ENCODE measurements at regions not wholly inside any gene's neighbourhood (a gene's known extent, or its start where the extent isn't known, plus 50 kb on each side); places are given as distances from the start of the nearest gene placed in this dataset.

- Histone ChIP-seq H3K27me3 (ENCODE audit: control insufficient read depth, insufficient read depth, low read length) (no peaks in the 10 kb centered on the region), H4K20me1 (ENCODE audit: control insufficient read depth, extremely low read depth, insufficient read depth, low read length) (no peaks in the 10 kb centered on the region), H3K4me1 (ENCODE audit: control insufficient read depth, extremely low read depth, insufficient read depth, low read length) (no peaks in the 10 kb centered on the region), H3K4me3 (replicated peaks in 1 of 4; ENCODE audit: control extremely low read depth in 1 of 4, insufficient read depth in 1 of 4, low read depth in 3 of 4, low read length in 4 of 4) (no peak overlapping the region), H3K27ac (ENCODE audit: insufficient read depth, low read length) (no peak overlapping the region), H3K36me3 (ENCODE audit: control insufficient read depth, insufficient read depth, low read length) (no peaks in the 10 kb centered on the region), H2AFZ (ENCODE audit: low read length) (no peak overlapping the region), H3K79me2 (ENCODE audit: control insufficient read depth, insufficient read depth, low read length) (no peaks in the 10 kb centered on the region), H3K9me3 (ENCODE audit: control insufficient read depth, insufficient read depth, low read depth, low read length) (no peaks in the 10 kb centered on the region), H3K9ac (ENCODE audit: insufficient read depth, low read length) (no peak overlapping the region), H3K4me2 (ENCODE audit: extremely low read depth, insufficient read depth, low read length) (no peak overlapping the region)
- DNase-seq (ENCODE audit: low read depth in 2 of 2): no peak
- TF ChIP-seq, protein P1, sequence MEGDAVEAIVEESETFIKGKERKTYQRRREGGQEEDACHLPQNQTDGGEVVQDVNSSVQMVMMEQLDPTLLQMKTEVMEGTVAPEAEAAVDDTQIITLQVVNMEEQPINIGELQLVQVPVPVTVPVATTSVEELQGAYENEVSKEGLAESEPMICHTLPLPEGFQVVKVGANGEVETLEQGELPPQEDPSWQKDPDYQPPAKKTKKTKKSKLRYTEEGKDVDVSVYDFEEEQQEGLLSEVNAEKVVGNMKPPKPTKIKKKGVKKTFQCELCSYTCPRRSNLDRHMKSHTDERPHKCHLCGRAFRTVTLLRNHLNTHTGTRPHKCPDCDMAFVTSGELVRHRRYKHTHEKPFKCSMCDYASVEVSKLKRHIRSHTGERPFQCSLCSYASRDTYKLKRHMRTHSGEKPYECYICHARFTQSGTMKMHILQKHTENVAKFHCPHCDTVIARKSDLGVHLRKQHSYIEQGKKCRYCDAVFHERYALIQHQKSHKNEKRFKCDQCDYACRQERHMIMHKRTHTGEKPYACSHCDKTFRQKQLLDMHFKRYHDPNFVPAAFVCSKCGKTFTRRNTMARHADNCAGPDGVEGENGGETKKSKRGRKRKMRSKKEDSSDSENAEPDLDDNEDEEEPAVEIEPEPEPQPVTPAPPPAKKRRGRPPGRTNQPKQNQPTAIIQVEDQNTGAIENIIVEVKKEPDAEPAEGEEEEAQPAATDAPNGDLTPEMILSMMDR (conservative IDR thresholded peaks at IDR 0.05 in 1 of 2, IDR thresholded peaks at IDR 0.05 in 1 of 2; ENCODE audit: low read depth in 1 of 2, low read length in 2 of 2): no peak
- no peak for TF ChIP-seq EZH2 (IDR thresholded peaks at IDR 0.05; ENCODE audit: low read length, missing control alignments)
Measured at GRCh38 chr2:76288146-76288545, 577.4 kb upstream of the GCFC2 start.

DNA sequence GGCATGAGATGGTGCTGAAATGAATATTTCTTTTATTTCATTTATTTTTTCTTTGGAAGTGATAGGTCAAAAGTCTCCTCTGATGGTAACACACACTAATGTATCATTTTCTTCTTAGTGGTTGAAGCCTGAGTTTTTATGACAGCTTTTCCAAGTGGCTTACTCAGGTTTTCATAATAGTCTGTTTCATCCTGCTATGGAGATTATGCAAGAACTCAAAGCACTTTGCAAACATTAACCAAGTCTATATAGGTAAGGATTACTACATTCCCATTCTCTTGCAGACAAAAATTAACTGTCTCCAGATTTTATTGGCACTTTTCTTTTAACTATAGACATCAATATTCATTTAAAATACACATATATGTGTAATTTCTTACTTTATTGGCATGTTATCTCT is 572.6 kb upstream of the GCFC2 start:
- no peak overlapping the region for H3K4me3 ChIP-seq (replicated peaks in 1 of 4; ENCODE audit: control extremely low read depth in 1 of 4, insufficient read depth in 1 of 4, low read depth in 3 of 4, low read length in 4 of 4)
- DNase-seq (ENCODE audit: low read depth in 2 of 2): no peak
- H3K9me3 ChIP-seq (ENCODE audit: control insufficient read depth, insufficient read depth, low read depth, low read length): no peaks in the 10 kb centered on the region

GRCh38 chr2:76281156-76281841 is 570.6 kb upstream of the GCFC2 start:
- H3K4me2 ChIP-seq (ENCODE audit: extremely low read depth, insufficient read depth, low read length): no peak overlapping the region
- H3K9ac ChIP-seq (ENCODE audit: insufficient read depth, low read length): no peak overlapping the region
- no peak for DNase-seq (ENCODE audit: low read depth in 2 of 2)
- no peaks in the 10 kb centered on the region for H3K27me3 ChIP-seq (ENCODE audit: control insufficient read depth, insufficient read depth, low read length)
- H3K36me3 ChIP-seq (ENCODE audit: control insufficient read depth, insufficient read depth, low read length): no peaks in the 10 kb centered on the region
- H3K27ac ChIP-seq (ENCODE audit: insufficient read depth, low read length): no peak overlapping the region
- no peak overlapping the region for H3K4me3 ChIP-seq (replicated peaks in 1 of 4; ENCODE audit: control extremely low read depth in 1 of 4, insufficient read depth in 1 of 4, low read depth in 3 of 4, low read length in 4 of 4)
- TF ChIP-seq EZH2 (IDR thresholded peaks at IDR 0.05; ENCODE audit: low read length, missing control alignments): no peak
- TF ChIP-seq, protein P1 (conservative IDR thresholded peaks at IDR 0.05 in 1 of 2, IDR thresholded peaks at IDR 0.05 in 1 of 2; ENCODE audit: low read depth in 1 of 2, low read length in 2 of 2): no peak
- no peaks in the 10 kb centered on the region for H3K9me3 ChIP-seq (ENCODE audit: control insufficient read depth, insufficient read depth, low read depth, low read length)
- H3K4me1 ChIP-seq (ENCODE audit: control insufficient read depth, extremely low read depth, insufficient read depth, low read length): no peaks in the 10 kb centered on the region
- no peaks in the 10 kb centered on the region for H3K79me2 ChIP-seq (ENCODE audit: control insufficient read depth, insufficient read depth, low read length)
- H4K20me1 ChIP-seq (ENCODE audit: control insufficient read depth, extremely low read depth, insufficient read depth, low read length): no peaks in the 10 kb centered on the region
- H2AFZ ChIP-seq (ENCODE audit: low read length): no peak overlapping the region

More for the DNA sequence above, 572.6 kb upstream of the GCFC2 start:
- H3K9ac ChIP-seq (ENCODE audit: insufficient read depth, low read length): no peak overlapping the region
- H3K36me3 ChIP-seq (ENCODE audit: control insufficient read depth, insufficient read depth, low read length): no peaks in the 10 kb centered on the region
- H3K4me2 ChIP-seq (ENCODE audit: extremely low read depth, insufficient read depth, low read length): no peak overlapping the region
- no peaks in the 10 kb centered on the region for H4K20me1 ChIP-seq (ENCODE audit: control insufficient read depth, extremely low read depth, insufficient read depth, low read length)
- H3K27ac ChIP-seq (ENCODE audit: insufficient read depth, low read length): no peak overlapping the region
- H2AFZ ChIP-seq (ENCODE audit: low read length): no peak overlapping the region
- H3K4me1 ChIP-seq (ENCODE audit: control insufficient read depth, extremely low read depth, insufficient read depth, low read length): no peaks in the 10 kb centered on the region
- TF ChIP-seq, protein P1 (conservative IDR thresholded peaks at IDR 0.05 in 1 of 2, IDR thresholded peaks at IDR 0.05 in 1 of 2; ENCODE audit: low read depth in 1 of 2, low read length in 2 of 2): no peak
- no peak for TF ChIP-seq EZH2 (IDR thresholded peaks at IDR 0.05; ENCODE audit: low read length, missing control alignments)
- no peaks in the 10 kb centered on the region for H3K79me2 ChIP-seq (ENCODE audit: control insufficient read depth, insufficient read depth, low read length)
- H3K27me3 ChIP-seq (ENCODE audit: control insufficient read depth, insufficient read depth, low read length): no peaks in the 10 kb centered on the region
